SHP77 treated with DMSO at 0.1 percent for 48 hours (cell line): ENCODE measurements at regions not wholly inside any gene's neighbourhood (a gene's known extent, or its start where the extent isn't known, plus 50 kb on each side); places are given as distances from the start of the nearest gene placed in this dataset.
"Not testable (repeated sequence)": the region's sequence is repeated elsewhere in the genome, so short reads cannot be mapped to it uniquely, and the experiment has no call there.

Experiments used
- DNase-seq: peaks from one replicate; lab custom pipeline; 2025; lab: John Stamatoyannopoulos, UW

GRCh38 chr10:30763918-30764317, 134.4 kb upstream of the LYZL2 start:
- DNase-seq = no peak

- DNase-seq = no peak
These were observed 133.1 kb upstream of the LYZL2 start for GRCh38 chr10:30762620-30763019.

- no peak for DNase-seq
These were observed 129.9 kb upstream of the LYZL2 start for GRCh38 chr10:30759423-30759822.

GRCh38 chr10:30758338-30758737, 128.8 kb upstream of the LYZL2 start:
- DNase-seq = no peak

- no peak for DNase-seq
These were observed 127.3 kb upstream of the LYZL2 start for GRCh38 chr10:30756896-30757295.

GRCh38 chr10:30756151-30756550, 126.6 kb upstream of the LYZL2 start:
- DNase-seq = no peak

- no peak for DNase-seq
These were observed 125.9 kb upstream of the LYZL2 start for GRCh38 chr10:30755441-30755953.

- DNase-seq = no peak
These were observed 122.9 kb upstream of the LYZL2 start for GRCh38 chr10:30752481-30752881.

- DNase-seq = no peak
These were observed 122.3 kb upstream of the LYZL2 start for GRCh38 chr10:30751678-30752331.

GRCh38 chr10:30750971-30751677, 121.6 kb upstream of the LYZL2 start:
- no peak for DNase-seq

GRCh38 chr10:30749385-30749784, 119.8 kb upstream of the LYZL2 start:
- DNase-seq = no peak

- no peak for DNase-seq
These were observed 118.8 kb upstream of the LYZL2 start for GRCh38 chr10:30748152-30748973.

GRCh38 chr10:30747633-30748032, 118.1 kb upstream of the LYZL2 start:
- DNase-seq = no peak

GRCh38 chr10:30745953-30746352, 116.4 kb upstream of the LYZL2 start:
- DNase-seq = no peak

GRCh38 chr10:30744106-30744505, 114.6 kb upstream of the LYZL2 start:
- no peak for DNase-seq

GRCh38 chr10:30743586-30743985, 114.0 kb upstream of the LYZL2 start:
- no peak for DNase-seq

GRCh38 chr10:30742471-30742870, 112.9 kb upstream of the LYZL2 start:
- no peak for DNase-seq

- DNase-seq = not testable (repeated sequence)
These were observed 111.2 kb upstream of the LYZL2 start for GRCh38 chr10:30740774-30741173.

- DNase-seq = no peak
These were observed 108.9 kb upstream of the LYZL2 start for GRCh38 chr10:30738416-30738815.

GRCh38 chr10:30737931-30738391, 108.4 kb upstream of the LYZL2 start:
- no peak for DNase-seq

- no peak for DNase-seq
These were observed 107.2 kb upstream of the LYZL2 start for GRCh38 chr10:30736685-30737232.

- DNase-seq = no peak
These were observed 105.3 kb upstream of the LYZL2 start for GRCh38 chr10:30734901-30735300.
